RWPE1 (cell line): ENCODE measurements at regions not wholly inside any gene's neighbourhood (a gene's known extent, or its start where the extent isn't known, plus 50 kb on each side); places are given as distances from the start of the nearest gene placed in this dataset.
"Not testable (repeated sequence)": the region's sequence is repeated elsewhere in the genome, so short reads cannot be mapped to it uniquely, and the experiment has no call there.

Experiments used
- CTCF ChIA-PET: fragments of 350-600 bp; sonication (Branson Sonifier 250); formaldehyde crosslinking; extraction: SDS; loops from one replicate; lab custom pipeline; 2021; lab: Yijun Ruan, JAX
- POLR2A ChIA-PET: fragments of 400-600 bp; formaldehyde crosslinking; extraction: SDS; loops from one replicate; lab custom pipeline; 2020; ENCODE audit warnings: antibody characterized with exemption; ENCODE audit not compliant: low non-redundant PET; lab: Yijun Ruan, JAX
- DNase-seq: peaks from one replicate; pipeline ENCODE4 v3.0.0; 2012; ENCODE audit warnings: low spot score
- H3K27ac ChIP-seq: fragments of 450-650 bp; 2 replicates; pipeline ENCODE4 v1.5.1; 2017
- CTCF ChIP-seq: fragments of 450-650 bp; conservative IDR thresholded peaks from 2 replicates; pipeline ENCODE4 v1.5.1; 2017; ENCODE audit warnings: low read depth, mild to moderate bottlenecking

- ChIA-PET POLR2A (no interaction called here), CTCF (no interaction called here)
- DNase-seq, result no peak
- H3K27ac ChIP-seq, result no peak overlapping the region
- no peak for TF ChIP-seq CTCF
Observed at GRCh38 chr7:49500741-49501140, 272.7 kb upstream of the VWC2 start.

GRCh38 chr7:49507206-49507605 lies 266.2 kb upstream of the VWC2 start:
- DNase-seq, POLR2A ChIA-PET, H3K27ac ChIP-seq: not testable (repeated sequence)
- CTCF ChIA-PET, result interaction anchor here (0.7 kb wide), 1 partner anchor 543 kb away, joined by 3 read pairs; no protein-coding TSS in a partner anchor

- DNase-seq, result no peak
- ChIA-PET POLR2A (no interaction called here), CTCF (no interaction called here)
- TF ChIP-seq CTCF, result no peak
- H3K27ac ChIP-seq, result no peak overlapping the region
Observed at GRCh38 chr7:49513911-49514310, 259.5 kb upstream of the VWC2 start.

GRCh38 chr7:49520951-49521350 lies 252.5 kb upstream of the VWC2 start:
- DNase-seq, result no peak
- POLR2A ChIA-PET, result no interaction called here
- TF ChIP-seq CTCF, result no peak
- CTCF ChIA-PET, result no interaction called here
- no peak overlapping the region for H3K27ac ChIP-seq

GRCh38 chr7:49522111-49522510 lies 251.3 kb upstream of the VWC2 start:
- DNase-seq, result no peak
- TF ChIP-seq CTCF, result no peak
- ChIA-PET POLR2A (no interaction called here), CTCF (no interaction called here)
- H3K27ac ChIP-seq, result no peak overlapping the region

- no peak for DNase-seq
- ChIA-PET POLR2A (no interaction called here), CTCF (no interaction called here)
- H3K27ac ChIP-seq, result no peak overlapping the region
- TF ChIP-seq CTCF, result no peak
Observed at GRCh38 chr7:49523870-49524269, 249.6 kb upstream of the VWC2 start.

GRCh38 chr7:49527182-49527581 lies 246.3 kb upstream of the VWC2 start:
- CTCF ChIA-PET, result interaction anchor here (0.6 kb wide), 1 partner anchor 44 kb away, joined by 10 read pairs; no protein-coding TSS in a partner anchor
- H3K27ac ChIP-seq, result no peak overlapping the region
- no peak for TF ChIP-seq CTCF
- DNase-seq, result no peak
- POLR2A ChIA-PET, result no interaction called here
